Mesendoderm (in vitro differentiated cells): ENCODE measurements at regions not wholly inside any gene's neighbourhood (a gene's known extent, or its start where the extent isn't known, plus 50 kb on each side); places are given as distances from the start of the nearest gene placed in this dataset.

ENCODE experiments used
- DNase-seq: peaks from one replicate; pipeline ENCODE4 v3.0.0; 2013
- H2AK5ac ChIP-seq: 2 replicates; pipeline ENCODE4 v1.6.1; 2013; ENCODE audit warnings: low read length, inconsistent platforms
- H2BK120ac ChIP-seq: 2 replicates; pipeline ENCODE4 v1.6.1; 2013; ENCODE audit warnings: low read depth, mild to moderate bottlenecking, low read length, moderate library complexity, mixed read lengths
- H2BK15ac ChIP-seq: replicated peaks from 2 replicates; pipeline ENCODE4 v1.6.1; 2013; ENCODE audit warnings: low read depth, mild to moderate bottlenecking, moderate library complexity
- H2BK5ac ChIP-seq: 2 replicates; pipeline ENCODE4 v1.6.1; 2013; ENCODE audit warnings: low read length, inconsistent platforms
- H3K18ac ChIP-seq: 2 replicates; pipeline ENCODE4 v1.6.1; 2013; ENCODE audit warnings: mild to moderate bottlenecking, low read length, mixed read lengths
- H3K23ac ChIP-seq: one replicate; pipeline ENCODE4 v1.6.1; 2013; ENCODE audit warnings: low read length
- H3K27ac ChIP-seq: 2 replicates; pipeline ENCODE4 v1.5.1; 2013; ENCODE audit warnings: low read depth, mild to moderate bottlenecking, inconsistent platforms, low read length, moderate library complexity
- H3K27me3 ChIP-seq: 2 replicates; pipeline ENCODE4 v1.6.1; 2013; ENCODE audit warnings: low read length, control low read depth, mild to moderate bottlenecking, inconsistent platforms; ENCODE audit not compliant: insufficient read depth, poor library complexity
- H3K36me3 ChIP-seq: 2 replicates; pipeline ENCODE4 v1.6.1; 2013; ENCODE audit warnings: low read length, inconsistent platforms; ENCODE audit not compliant: control insufficient read depth, insufficient read depth
- H3K4ac ChIP-seq: one replicate; pipeline ENCODE4 v1.6.1; 2013; ENCODE audit warnings: low read depth, mild to moderate bottlenecking, low read length, moderate library complexity
- H3K4me1 ChIP-seq: 2 replicates; pipeline ENCODE4 v1.6.1; 2013; ENCODE audit warnings: low read depth, low read length, inconsistent platforms; ENCODE audit not compliant: control insufficient read depth
- H3K4me2 ChIP-seq: 2 replicates; pipeline ENCODE4 v1.6.1; 2013; ENCODE audit warnings: low read length
- H3K4me3 ChIP-seq: 2 replicates; pipeline ENCODE4 v1.5.1; 2013; ENCODE audit warnings: mild to moderate bottlenecking, low read length
- H3K56ac ChIP-seq: one replicate; pipeline ENCODE4 v1.6.1; 2013; ENCODE audit warnings: low read length
- H3K79me1 ChIP-seq: 2 replicates; pipeline ENCODE4 v1.6.1; 2013; ENCODE audit warnings: low read length, inconsistent platforms
- H3K79me2 ChIP-seq: 2 replicates; pipeline ENCODE4 v1.6.1; 2013; ENCODE audit warnings: mild to moderate bottlenecking, low read length; ENCODE audit not compliant: control insufficient read depth, insufficient read depth
- H3K9ac ChIP-seq: 2 replicates; pipeline ENCODE4 v1.6.1; 2013; ENCODE audit warnings: low read length, inconsistent platforms
- H4K5ac ChIP-seq: one replicate; pipeline ENCODE4 v1.6.1; 2013; ENCODE audit warnings: low read length
- H4K8ac ChIP-seq: one replicate; pipeline ENCODE4 v1.6.1; 2013; ENCODE audit warnings: low read depth, mild to moderate bottlenecking, control low read depth, low read length, moderate library complexity
- WGBS: extraction: QIAGEN DNeasy Blood & Tissue Kit; methylation state at CpG from one replicate; pipeline ENCODE4 v1.1.7; 2013; ENCODE audit warnings: low lambda C conversion rate, missing lambda C conversion rate; ENCODE audit not compliant: insufficient coverage; ENCODE audit errors: extremely low coverage; 5-methylcytosine and 5-hydroxymethylcytosine counted together

GRCh38 chr2:126817172-126817571 lies 81.5 kb upstream of the TEX51 start:
- H3K4ac ChIP-seq = no peak overlapping the region
- no peak overlapping the region for H2BK120ac ChIP-seq
- no peak for DNase-seq
- no peak overlapping the region for H2BK5ac ChIP-seq
- no peaks in the 10 kb centered on the region for H3K79me1 ChIP-seq
- H3K4me2 ChIP-seq = no peak overlapping the region
- H3K9ac ChIP-seq = no peak overlapping the region
- H3K56ac ChIP-seq = no peak overlapping the region
- no peak overlapping the region for H3K27ac ChIP-seq
- no peak overlapping the region for H3K18ac ChIP-seq
- no peak overlapping the region for H4K5ac ChIP-seq
- no CpG with 5 or more reads among the region's 3 CpGs for WGBS
- H3K4me1 ChIP-seq = no peaks in the 10 kb centered on the region
- H2AK5ac ChIP-seq = no peak overlapping the region
- no peak overlapping the region for H4K8ac ChIP-seq
- no peaks in the 10 kb centered on the region for H3K79me2 ChIP-seq
- no peak overlapping the region for H3K4me3 ChIP-seq
- no peaks in the 10 kb centered on the region for H3K36me3 ChIP-seq
- no peak overlapping the region for H2BK15ac ChIP-seq
- no peaks in the 10 kb centered on the region for H3K27me3 ChIP-seq
- H3K23ac ChIP-seq = no peak overlapping the region

- H3K79me1 ChIP-seq = no peaks in the 10 kb centered on the region
- no peak for DNase-seq
- no peak overlapping the region for H4K5ac ChIP-seq
- no CpG with 5 or more reads among the region's 8 CpGs for WGBS
- H2BK5ac ChIP-seq = no peak overlapping the region
- H3K27ac ChIP-seq = no peak overlapping the region
- no peak overlapping the region for H2BK120ac ChIP-seq
- H3K18ac ChIP-seq = no peak overlapping the region
- no peaks in the 10 kb centered on the region for H3K27me3 ChIP-seq
- H2AK5ac ChIP-seq = no peak overlapping the region
- no peak overlapping the region for H2BK15ac ChIP-seq
- no peak overlapping the region for H3K56ac ChIP-seq
- H3K9ac ChIP-seq = no peak overlapping the region
- H3K23ac ChIP-seq = no peak overlapping the region
- H3K36me3 ChIP-seq = no peaks in the 10 kb centered on the region
- H4K8ac ChIP-seq = no peak overlapping the region
- H3K4me3 ChIP-seq = no peak overlapping the region
- H3K79me2 ChIP-seq = no peaks in the 10 kb centered on the region
- no peaks in the 10 kb centered on the region for H3K4me1 ChIP-seq
- H3K4me2 ChIP-seq = no peak overlapping the region
- no peak overlapping the region for H3K4ac ChIP-seq
These were observed 76.6 kb upstream of the TEX51 start for GRCh38 chr2:126822115-126822514.

- Histone ChIP-seq H3K36me3 (no peaks in the 10 kb centered on the region), H3K23ac (no peak overlapping the region), H3K4me2 (no peak overlapping the region), H3K27me3 (no peaks in the 10 kb centered on the region), H2BK5ac (no peak overlapping the region), H3K4ac (no peak overlapping the region), H2BK120ac (no peak overlapping the region), H3K56ac (no peak overlapping the region), H3K79me2 (no peaks in the 10 kb centered on the region), H3K4me3 (no peak overlapping the region), H3K79me1 (no peaks in the 10 kb centered on the region), H3K18ac (no peak overlapping the region), H2AK5ac (no peak overlapping the region), H3K27ac (no peak overlapping the region), H4K8ac (no peak overlapping the region), H4K5ac (no peak overlapping the region), H3K4me1 (no peaks in the 10 kb centered on the region), H3K9ac (no peak overlapping the region), H2BK15ac (no peak overlapping the region)
- WGBS = no CpG with 5 or more reads among the region's 5 CpGs
- DNase-seq = no peak
These were observed 75.8 kb upstream of the TEX51 start for GRCh38 chr2:126822921-126823320.

- Histone ChIP-seq H2BK5ac (no peak overlapping the region), H2BK15ac (no peak overlapping the region), H3K79me2 (no peaks in the 10 kb centered on the region), H4K5ac (no peak overlapping the region), H3K27me3 (no peaks in the 10 kb centered on the region), H3K4me2 (no peak overlapping the region), H3K36me3 (no peaks in the 10 kb centered on the region), H3K4me1 (no peaks in the 10 kb centered on the region), H3K4ac (no peak overlapping the region), H3K9ac (no peak overlapping the region), H3K23ac (no peak overlapping the region), H2BK120ac (no peak overlapping the region), H3K18ac (no peak overlapping the region), H3K56ac (no peak overlapping the region), H3K27ac (no peak overlapping the region), H2AK5ac (no peak overlapping the region), H3K79me1 (no peaks in the 10 kb centered on the region), H4K8ac (no peak overlapping the region), H3K4me3 (no peak overlapping the region)
- DNase-seq = no peak
- no CpG with 5 or more reads among the region's 3 CpGs for WGBS
These were observed 74.7 kb upstream of the TEX51 start for GRCh38 chr2:126823951-126824350.

DNA sequence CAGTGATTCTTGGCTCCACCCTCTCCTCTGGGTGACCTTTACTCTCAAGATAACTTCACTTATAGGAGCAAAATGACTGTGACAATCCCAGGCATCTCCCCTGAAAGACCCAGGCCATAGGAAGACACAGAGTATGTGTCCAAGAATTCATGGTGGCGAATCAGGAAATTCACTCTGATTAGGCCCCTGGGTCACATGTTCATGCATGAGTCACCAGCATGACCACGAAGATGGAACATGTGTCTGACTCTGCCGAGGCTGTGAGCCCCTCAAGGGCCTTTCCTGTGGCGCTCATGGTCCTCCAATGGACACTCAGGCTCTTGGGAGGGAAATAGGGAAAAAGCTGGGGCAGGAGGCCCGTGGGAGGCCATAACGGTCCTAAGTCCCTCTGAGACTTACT lies 74.0 kb upstream of the TEX51 start:
- Histone ChIP-seq H4K5ac (no peak overlapping the region), H4K8ac (no peak overlapping the region), H3K4ac (no peak overlapping the region), H3K4me3 (no peak overlapping the region), H3K27me3 (no peaks in the 10 kb centered on the region), H2BK120ac (no peak overlapping the region), H3K4me2 (no peak overlapping the region), H3K79me2 (no peaks in the 10 kb centered on the region), H3K36me3 (no peaks in the 10 kb centered on the region), H3K9ac (no peak overlapping the region), H3K18ac (no peak overlapping the region), H3K23ac (no peak overlapping the region), H3K4me1 (no peaks in the 10 kb centered on the region), H3K79me1 (no peaks in the 10 kb centered on the region), H2AK5ac (no peak overlapping the region), H2BK5ac (no peak overlapping the region), H3K56ac (no peak overlapping the region), H2BK15ac (no peak overlapping the region), H3K27ac (no peak overlapping the region)
- no peak for DNase-seq
- WGBS = no CpG with 5 or more reads among the region's 6 CpGs

DNA sequence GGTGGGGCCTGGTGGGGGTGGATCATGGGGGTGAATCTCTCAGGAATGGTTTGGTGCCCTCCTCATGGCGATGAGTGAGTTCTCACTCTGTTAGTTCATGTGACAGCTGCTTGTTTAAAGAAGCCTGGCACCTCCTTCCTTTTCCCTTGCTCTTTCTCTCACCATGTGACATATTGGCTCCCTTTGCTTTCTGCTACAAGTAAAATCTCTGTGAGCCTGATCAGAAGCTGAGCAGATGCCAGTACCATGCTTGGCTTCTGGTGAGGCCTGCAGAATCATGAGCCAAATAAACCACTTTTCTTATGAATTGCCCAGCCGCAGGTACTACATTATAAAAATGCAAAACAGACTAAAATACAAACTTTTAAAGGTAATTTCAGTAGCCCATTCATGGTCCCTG lies 73.4 kb upstream of the TEX51 start:
- DNase-seq = no peak
- Histone ChIP-seq H3K36me3 (no peaks in the 10 kb centered on the region), H4K8ac (no peak overlapping the region), H3K27ac (no peak overlapping the region), H3K27me3 (no peaks in the 10 kb centered on the region), H3K9ac (no peak overlapping the region), H3K4ac (no peak overlapping the region), H3K4me2 (no peak overlapping the region), H2BK15ac (no peak overlapping the region), H4K5ac (no peak overlapping the region), H3K23ac (no peak overlapping the region), H3K56ac (no peak overlapping the region), H3K18ac (no peak overlapping the region), H3K79me2 (no peaks in the 10 kb centered on the region), H3K79me1 (no peaks in the 10 kb centered on the region), H2AK5ac (no peak overlapping the region), H3K4me3 (no peak overlapping the region), H2BK5ac (no peak overlapping the region), H2BK120ac (no peak overlapping the region), H3K4me1 (no peaks in the 10 kb centered on the region)
- no CpG with 5 or more reads among the region's 2 CpGs for WGBS
